Natural killer cell treated with Interleukin-12 subunit alpha and Interleukin-12 subunit beta and Interleukin-15 and Interleukin-18, amount 100 ng/mL, for 72 hours (primary cell): ENCODE measurements at regions not wholly inside any gene's neighbourhood (a gene's known extent, or its start where the extent isn't known, plus 50 kb on each side); places are given as distances from the start of the nearest gene placed in this dataset.

ENCODE experiments used
- ATAC-seq, 2 donors: fragments of 150-1000 bp; cut with Tn5 transposase in 1 of 2; sonication (Bioruptor Pico), chemical (Tn5 transposase) in 1 of 2; 2 replicates each; pipeline ENCODE4 v1.10.0; 2021
- DNase-seq: peaks from one replicate; pipeline ENCODE4 v3.0.0; 2022; ENCODE audit warnings: low spot score
- H3K27ac Mint-ChIP-seq, 2 donors: 1 replicate in 1 of 2; 2 replicates in 1 of 2; pipeline ENCODE4 v1.8.0; 2022; ENCODE audit warnings: mixed read lengths in 2 of 2, mild to moderate bottlenecking in 1 of 2, moderate library complexity in 1 of 2
- H3K27me3 Mint-ChIP-seq, 2 donors: 1 replicate in 1 of 2; 2 replicates in 1 of 2; pipeline ENCODE4 v1.8.0; 2022; ENCODE audit warnings: mixed read lengths in 2 of 2
- H3K36me3 Mint-ChIP-seq: one replicate; pipeline ENCODE4 v1.8.0; 2022; ENCODE audit warnings: mixed read lengths
- H3K4me1 Mint-ChIP-seq, 2 donors: 1 replicate in 1 of 2; 2 replicates in 1 of 2; pipeline ENCODE4 v1.8.0; 2022; ENCODE audit warnings: low read depth in 2 of 2, mixed read lengths in 2 of 2, mild to moderate bottlenecking in 1 of 2
- H3K4me3 Mint-ChIP-seq: one replicate; pipeline ENCODE4 v1.8.0; 2022; ENCODE audit warnings: mixed read lengths
- H3K9me3 Mint-ChIP-seq: 2 replicates; pipeline ENCODE4 v1.8.0; 2022; ENCODE audit warnings: mixed read lengths

DNA sequence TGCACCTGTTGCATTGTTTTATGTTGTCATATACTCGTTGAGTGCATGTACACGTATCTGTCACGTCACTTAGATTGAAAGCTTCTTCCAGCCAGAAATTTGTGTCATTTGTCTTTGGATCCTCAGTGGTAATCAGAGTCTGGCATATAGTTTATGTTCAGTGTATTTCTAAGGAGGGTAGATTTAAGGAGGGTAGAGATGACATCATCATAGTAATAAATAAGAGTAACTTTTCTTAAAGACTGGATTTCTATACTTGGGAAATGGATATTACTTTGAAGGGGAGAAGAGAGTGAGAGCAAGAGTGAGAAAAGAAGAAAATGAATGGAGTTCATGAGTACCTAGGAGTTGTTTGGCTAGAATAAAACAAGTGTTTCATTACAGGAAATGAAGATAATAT is 255.0 kb upstream of the SASH1 start:
- H3K4me1 Mint-ChIP-seq = no peaks in the 10 kb centered on the region
- H3K27me3 Mint-ChIP-seq = no peaks in the 10 kb centered on the region
- peaks cover 10% of the 10 kb centered on the region for H3K36me3 Mint-ChIP-seq
- DNase-seq (no peak), ATAC-seq (no peak)
- no peak overlapping the region for H3K27ac Mint-ChIP-seq
- no peak overlapping the region for H3K4me3 Mint-ChIP-seq
- H3K9me3 Mint-ChIP-seq = peaks cover 12% of the 10 kb centered on the region

GRCh38 chr6:148090326-148090725 is 252.3 kb upstream of the SASH1 start:
- Mint-ChIP-seq H3K9me3 (peaks cover 21% of the 10 kb centered on the region), H3K36me3 (peaks cover 10% of the 10 kb centered on the region), H3K4me1 (no peaks in the 10 kb centered on the region), H3K27ac (no peak overlapping the region), H3K4me3 (no peak overlapping the region), H3K27me3 (no peaks in the 10 kb centered on the region)
- DNase-seq (no peak), ATAC-seq (no peak)

DNA sequence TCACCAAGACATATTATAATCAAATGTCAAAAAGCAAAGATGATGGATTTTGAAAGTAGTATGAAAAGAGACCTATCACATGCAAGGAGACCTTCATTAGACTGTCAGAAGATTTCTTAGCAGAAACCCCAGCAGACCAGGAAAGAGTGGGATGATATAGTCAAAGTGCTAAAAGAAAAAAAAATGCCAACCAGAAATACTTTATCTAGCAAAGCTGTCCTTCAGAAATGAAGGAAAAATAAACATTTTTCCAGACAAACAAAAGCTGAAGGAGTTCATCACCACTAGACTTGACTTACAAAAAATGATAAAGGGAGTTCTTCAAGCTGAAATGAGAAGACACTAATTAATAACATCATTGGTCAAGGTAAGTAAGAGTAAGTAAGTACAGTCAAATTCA is 251.2 kb upstream of the SASH1 start:
- Mint-ChIP-seq H3K9me3 (peaks cover 21% of the 10 kb centered on the region), H3K4me3 (no peak overlapping the region), H3K27me3 (no peaks in the 10 kb centered on the region), H3K4me1 (no peaks in the 10 kb centered on the region), H3K27ac (no peak overlapping the region), H3K36me3 (peaks cover 10% of the 10 kb centered on the region)
- ATAC-seq (no peak), DNase-seq (no peak)

DNA sequence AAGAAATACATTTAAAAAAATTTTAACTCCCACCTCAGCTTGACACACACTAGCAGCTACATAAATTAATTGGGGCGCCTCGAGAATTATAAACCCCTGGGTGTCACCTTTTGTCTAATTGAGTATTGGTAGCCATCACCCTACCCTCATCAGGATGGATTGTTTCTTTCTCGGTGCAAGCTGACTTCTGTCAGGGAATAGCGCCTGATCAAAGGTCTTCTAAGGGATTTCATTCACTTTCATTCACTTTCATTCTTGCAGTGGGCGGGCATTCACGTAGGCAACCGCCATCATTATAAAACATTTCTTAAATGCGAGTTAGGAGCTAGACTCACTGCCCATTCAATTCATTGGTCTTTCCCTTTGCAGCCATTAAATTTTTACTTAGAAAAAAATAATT is 239.2 kb upstream of the SASH1 start:
- ATAC-seq (no peak), DNase-seq (no peak)
- Mint-ChIP-seq H3K27ac (no peak overlapping the region), H3K9me3 (peaks cover 6% of the 10 kb centered on the region), H3K27me3 (peaks cover 2 to 7% of the 10 kb centered on the region in 2 donors), H3K36me3 (no peaks in the 10 kb centered on the region), H3K4me3 (no peak overlapping the region), H3K4me1 (no peaks in the 10 kb centered on the region)

DNA sequence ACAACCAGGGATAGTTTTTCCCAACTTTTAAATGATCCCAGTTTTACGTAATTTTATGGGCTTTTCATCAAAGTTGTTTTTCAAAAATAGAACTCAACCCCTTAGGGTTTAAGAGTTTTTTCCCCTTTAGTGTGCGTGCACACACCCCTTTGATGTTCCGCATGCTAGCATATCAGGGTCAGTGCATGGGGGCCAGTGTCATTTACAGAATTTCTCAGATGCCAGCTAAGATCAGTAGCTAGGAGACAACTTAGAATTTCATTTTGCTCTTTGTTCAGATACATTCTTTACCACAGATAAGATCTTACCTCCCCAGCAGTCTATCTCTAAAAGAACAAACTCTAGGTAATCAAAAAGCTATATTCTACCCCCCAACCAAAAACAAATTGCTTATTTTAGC is 238.5 kb upstream of the SASH1 start:
- no peak for DNase-seq
- Mint-ChIP-seq H3K27me3 (peaks cover 2 to 7% of the 10 kb centered on the region in 2 donors), H3K27ac (no peak overlapping the region), H3K36me3 (no peaks in the 10 kb centered on the region), H3K4me3 (no peak overlapping the region), H3K9me3 (peaks cover 6% of the 10 kb centered on the region), H3K4me1 (no peaks in the 10 kb centered on the region)
- ATAC-seq = no peak

DNA sequence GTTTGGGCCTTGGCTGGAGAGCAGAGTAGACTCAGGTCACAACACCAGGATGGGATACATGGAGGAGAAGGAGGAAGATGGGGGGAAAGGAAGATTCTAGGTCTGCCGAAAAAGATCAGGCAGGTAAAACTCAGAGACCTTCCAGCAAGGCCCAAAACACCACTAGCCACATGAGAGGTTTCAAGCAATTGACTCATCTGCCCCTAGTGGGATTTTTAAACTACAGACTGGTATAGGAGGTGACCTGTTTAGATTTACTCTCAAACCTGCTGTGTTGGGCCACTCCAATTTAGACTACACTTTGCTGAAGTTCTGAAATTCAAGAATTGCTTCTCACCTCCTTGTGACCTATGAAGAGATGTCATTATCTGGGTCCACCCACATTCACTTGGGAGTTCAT is 236.9 kb upstream of the SASH1 start:
- H3K36me3 Mint-ChIP-seq = no peaks in the 10 kb centered on the region
- no peak for DNase-seq
- no peak overlapping the region for H3K4me3 Mint-ChIP-seq
- no peak for ATAC-seq
- H3K27me3 Mint-ChIP-seq = peaks cover 0 to 7% of the 10 kb centered on the region in 2 donors
- no peak overlapping the region for H3K27ac Mint-ChIP-seq
- H3K9me3 Mint-ChIP-seq = peaks cover 6% of the 10 kb centered on the region
- H3K4me1 Mint-ChIP-seq = no peaks in the 10 kb centered on the region

DNA sequence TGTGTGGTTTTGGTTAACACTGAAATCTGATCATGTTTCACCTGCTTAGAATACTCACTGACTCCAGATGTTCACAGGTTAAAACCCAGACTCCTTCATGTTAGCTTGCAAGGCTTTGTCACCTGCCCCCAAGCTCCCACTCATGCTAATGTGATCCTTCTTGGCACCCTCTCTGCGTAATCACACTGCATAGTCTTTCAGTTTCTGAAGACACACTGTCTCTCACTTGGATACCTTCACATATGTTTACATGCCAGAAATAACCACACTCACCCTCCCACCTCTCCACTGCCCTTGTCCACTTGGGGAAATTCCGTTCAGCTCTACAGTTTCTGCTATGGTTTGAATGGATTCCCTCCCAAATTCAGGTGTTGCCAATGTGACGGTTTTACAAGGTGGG is 234.7 kb upstream of the SASH1 start:
- Mint-ChIP-seq H3K4me1 (no peaks in the 10 kb centered on the region), H3K4me3 (no peak overlapping the region), H3K27ac (no peak overlapping the region), H3K36me3 (no peaks in the 10 kb centered on the region), H3K27me3 (peaks cover 0 to 14% of the 10 kb centered on the region in 2 donors), H3K9me3 (peaks cover 6% of the 10 kb centered on the region)
- DNase-seq (no peak), ATAC-seq (no peak)

DNA sequence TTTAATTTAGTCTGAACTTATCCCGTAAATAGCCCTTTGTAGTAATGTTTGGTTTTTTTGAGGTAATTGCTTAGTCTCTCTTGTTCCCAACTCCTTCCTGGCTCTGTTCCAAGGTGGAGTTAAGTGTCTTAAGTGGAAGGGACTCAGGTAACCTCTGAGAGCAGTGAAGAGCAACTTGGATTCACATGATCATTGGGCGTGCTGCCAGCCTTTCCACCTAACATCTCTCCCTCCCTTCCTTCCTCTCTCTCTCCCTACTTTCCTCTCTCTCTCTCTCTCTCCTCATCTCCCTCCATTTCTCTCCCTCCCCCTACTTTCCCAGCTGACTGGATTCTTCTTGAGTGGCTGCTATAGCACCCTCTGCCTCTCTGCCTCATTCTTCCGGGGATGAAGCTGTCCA is 232.9 kb upstream of the SASH1 start:
- Mint-ChIP-seq H3K9me3 (peaks cover 6% of the 10 kb centered on the region), H3K27me3 (peaks cover 0 to 14% of the 10 kb centered on the region in 2 donors), H3K36me3 (no peaks in the 10 kb centered on the region), H3K27ac (no peak overlapping the region), H3K4me1 (no peaks in the 10 kb centered on the region), H3K4me3 (no peak overlapping the region)
- ATAC-seq (no peak), DNase-seq (no peak)

- no peak for ATAC-seq
- no peaks in the 10 kb centered on the region for H3K4me1 Mint-ChIP-seq
- no peak for DNase-seq
- no peak overlapping the region for H3K27ac Mint-ChIP-seq
- H3K9me3 Mint-ChIP-seq = peaks cover 6% of the 10 kb centered on the region
- H3K4me3 Mint-ChIP-seq = no peak overlapping the region
- peaks cover 0 to 14% of the 10 kb centered on the region in 2 donors for H3K27me3 Mint-ChIP-seq
- H3K36me3 Mint-ChIP-seq = no peaks in the 10 kb centered on the region
Observed at GRCh38 chr6:148110925-148111324, 231.7 kb upstream of the SASH1 start.

DNA sequence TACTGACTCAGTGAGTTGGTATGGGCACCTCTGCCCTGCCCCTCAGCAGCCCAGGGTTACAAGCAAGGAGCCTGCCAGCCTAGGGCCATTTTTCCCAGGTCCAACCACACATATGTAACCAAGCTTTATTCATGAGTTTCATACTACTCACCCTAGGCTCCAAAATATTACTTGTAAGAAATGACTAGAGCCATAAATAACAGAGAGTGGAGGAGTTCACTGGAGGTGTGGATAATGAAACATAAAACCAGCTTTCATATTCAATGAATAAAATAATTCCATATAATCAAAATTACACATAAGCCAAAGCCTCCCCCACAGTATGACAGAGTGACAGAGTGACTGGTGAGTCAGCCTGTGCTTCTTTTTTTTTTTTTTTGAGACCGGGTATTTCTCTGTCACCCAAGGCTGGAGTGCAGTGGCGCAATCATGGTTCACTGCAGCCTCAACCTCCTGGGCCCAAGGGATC is 229.8 kb upstream of the SASH1 start:
- Mint-ChIP-seq H3K36me3 (no peaks in the 10 kb centered on the region), H3K4me3 (no peak overlapping the region), H3K27ac (no peak overlapping the region), H3K9me3 (peaks cover 3% of the 10 kb centered on the region), H3K4me1 (no peaks in the 10 kb centered on the region), H3K27me3 (peaks cover 0 to 9% of the 10 kb centered on the region in 2 donors)
- DNase-seq = no peak
- ATAC-seq = no peak

GRCh38 chr6:148116001-148116400 is 226.6 kb upstream of the SASH1 start:
- Mint-ChIP-seq H3K36me3 (no peaks in the 10 kb centered on the region), H3K27me3 (peaks cover 0 to 7% of the 10 kb centered on the region in 2 donors), H3K9me3 (no peaks in the 10 kb centered on the region), H3K4me1 (no peaks in the 10 kb centered on the region), H3K4me3 (no peak overlapping the region), H3K27ac (no peak overlapping the region)
- ATAC-seq (no peak), DNase-seq (no peak)

GRCh38 chr6:148118244-148118643 is 224.4 kb upstream of the SASH1 start:
- no peak overlapping the region for H3K27ac Mint-ChIP-seq
- no peaks in the 10 kb centered on the region for H3K4me1 Mint-ChIP-seq
- H3K4me3 Mint-ChIP-seq = no peak overlapping the region
- H3K9me3 Mint-ChIP-seq = no peaks in the 10 kb centered on the region
- DNase-seq = no peak
- no peaks in the 10 kb centered on the region for H3K27me3 Mint-ChIP-seq
- no peaks in the 10 kb centered on the region for H3K36me3 Mint-ChIP-seq
- no peak for ATAC-seq

DNA sequence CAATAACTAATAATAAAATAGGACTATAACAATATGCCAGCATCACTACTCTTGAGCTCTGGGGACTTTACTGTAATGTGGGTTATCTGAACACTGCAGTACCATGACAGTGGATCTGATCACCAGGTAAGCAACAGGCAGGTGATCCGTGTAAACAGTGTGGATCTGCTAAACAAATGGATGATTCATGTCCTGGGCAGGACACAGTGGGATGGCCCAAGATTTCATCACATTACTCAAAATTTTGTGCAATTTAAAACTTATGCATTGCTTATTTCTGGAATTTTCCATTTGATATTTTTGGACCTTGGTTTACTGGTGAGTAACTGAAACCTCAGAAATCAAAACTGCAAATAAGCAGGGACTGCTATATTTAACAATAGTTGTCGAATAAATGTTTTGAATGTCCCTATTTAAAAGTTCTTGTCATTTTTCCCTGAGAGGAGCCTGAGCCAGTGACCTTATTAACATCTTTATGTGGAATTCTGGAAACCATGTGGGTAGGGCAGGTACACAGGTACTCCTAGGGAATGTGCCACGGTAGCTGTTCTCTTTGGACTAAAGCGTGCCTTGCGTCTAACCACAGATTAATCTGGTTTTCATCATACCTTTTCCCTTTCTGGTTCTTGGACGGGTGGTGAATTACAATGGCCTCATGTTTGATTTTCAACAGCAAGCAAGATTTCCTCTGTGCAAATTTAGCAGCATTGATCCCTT is 214.5 kb upstream of the SASH1 start:
- DNase-seq (no peak), ATAC-seq (no peak)
- no peaks in the 10 kb centered on the region for H3K27me3 Mint-ChIP-seq
- H3K4me3 Mint-ChIP-seq = no peak overlapping the region
- no peaks in the 10 kb centered on the region for H3K36me3 Mint-ChIP-seq
- no peaks in the 10 kb centered on the region for H3K4me1 Mint-ChIP-seq
- no peaks in the 10 kb centered on the region for H3K9me3 Mint-ChIP-seq
- H3K27ac Mint-ChIP-seq = no peak overlapping the region

DNA sequence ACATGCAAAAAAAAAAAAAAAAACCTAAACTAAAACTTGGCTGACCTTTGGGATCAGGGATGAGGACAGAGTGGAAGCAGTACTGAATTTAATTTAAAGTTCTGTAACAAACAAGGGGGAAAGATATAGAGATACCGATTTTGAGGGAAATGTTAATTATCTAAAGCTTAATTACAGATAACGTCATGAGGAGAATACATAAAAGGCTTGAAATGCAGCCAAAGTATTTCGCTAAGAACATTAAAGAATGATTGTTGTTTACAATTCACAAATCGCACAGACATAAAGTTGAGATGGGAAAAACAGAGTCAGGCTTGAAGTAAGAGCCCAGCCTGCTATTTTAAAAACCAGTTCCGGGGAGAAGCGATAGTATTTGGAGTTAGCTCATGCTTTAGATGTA is 208.0 kb upstream of the SASH1 start:
- Mint-ChIP-seq H3K27me3 (peaks cover 3 to 8% of the 10 kb centered on the region in 2 donors), H3K9me3 (peaks cover 6% of the 10 kb centered on the region), H3K27ac (no peak overlapping the region), H3K4me1 (no peaks in the 10 kb centered on the region), H3K4me3 (no peak overlapping the region), H3K36me3 (no peaks in the 10 kb centered on the region)
- ATAC-seq = no peak
- no peak for DNase-seq

DNA sequence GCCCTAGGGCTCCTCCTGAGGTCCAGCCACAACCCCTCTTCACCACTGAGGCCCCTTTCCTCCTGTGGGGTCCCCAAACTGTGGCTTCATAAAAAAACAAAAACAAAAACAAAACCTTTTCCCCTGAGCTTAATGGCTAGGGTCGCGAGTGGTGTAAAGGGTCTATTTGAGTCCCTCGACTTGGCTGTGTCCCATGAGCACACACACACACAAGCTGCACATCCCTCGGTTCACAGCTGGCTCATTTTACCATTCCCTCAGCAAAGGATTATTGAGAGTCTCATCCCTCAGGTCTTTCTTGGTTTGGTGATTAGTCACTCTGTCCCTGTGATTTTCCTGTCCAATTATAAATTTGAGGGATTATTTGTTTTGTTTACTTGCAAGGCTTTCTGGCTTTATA is 206.1 kb upstream of the SASH1 start:
- Mint-ChIP-seq H3K36me3 (no peaks in the 10 kb centered on the region), H3K4me1 (no peaks in the 10 kb centered on the region), H3K27me3 (peaks cover 5 to 8% of the 10 kb centered on the region in 2 donors), H3K27ac (no peak overlapping the region), H3K4me3 (no peak overlapping the region), H3K9me3 (peaks cover 8% of the 10 kb centered on the region)
- ATAC-seq (no peak), DNase-seq (no peak)
